H1 (cell line): ENCODE measurements at regions not wholly inside any gene's neighbourhood (a gene's known extent, or its start where the extent isn't known, plus 50 kb on each side); places are given as distances from the start of the nearest gene placed in this dataset.

ENCODE experiments used
- CHD7 ChIP-seq: fragments of 300-600 bp; sonication (generic); IDR thresholded peaks from 2 replicates; pipeline ENCODE4 v1.7.1; 2012; ENCODE audit warnings: low read length, moderate library complexity, mild to moderate bottlenecking, inconsistent platforms; ENCODE audit not compliant: insufficient replicate concordance
- EP300 ChIP-seq, 2 experiments: IDR thresholded peaks; 1 replicate in 1 of 2; 2 replicates in 1 of 2; pipeline ENCODE4 v1.6.1; 2011 to 2012; ENCODE audit warnings: low read depth in 2 of 2, low read length in 2 of 2, mild to moderate bottlenecking in 2 of 2, borderline replicate concordance in 1 of 2, inconsistent platforms in 1 of 2, moderate library complexity in 1 of 2
- POLR2AphosphoS5 ChIP-seq: IDR thresholded peaks from 2 replicates; pipeline ENCODE4 v1.6.1; 2011; ENCODE audit warnings: low read depth, low read length
- SIRT6 ChIP-seq: IDR thresholded peaks from one replicate; pipeline ENCODE4 v1.7.1; 2012; ENCODE audit warnings: low read length, inconsistent platforms
- SIX5 ChIP-seq: IDR thresholded peaks from 2 replicates; pipeline ENCODE4 v1.6.1; 2011; ENCODE audit warnings: mild to moderate bottlenecking, low read depth, low read length

- TF ChIP-seq CHD7 (no peak), POLR2AphosphoS5 (no peak), SIX5 (no peak), EP300 (IDR thresholded peaks at IDR 0.05; ENCODE audit: borderline replicate concordance in 1 of 2, low read depth in 2 of 2, low read length in 2 of 2) (no peak), SIRT6 (no peak)
Measured at GRCh38 chr11:26841818-26842473, 120.1 kb upstream of the SLC5A12 start (continued).
